GM18519 (cell line): ENCODE measurements at regions not wholly inside any gene's neighbourhood (a gene's known extent, or its start where the extent isn't known, plus 50 kb on each side); places are given as distances from the start of the nearest gene placed in this dataset.

Source experiments
- ATAC-seq: cut with Tn5 transposase; IDR thresholded peaks from one replicate; pipeline ENCODE4 v1.9.1; 2021; ENCODE audit warnings: mild to moderate bottlenecking, moderate library complexity; ENCODE audit not compliant: unreplicated experiment, low FRiP score

- ATAC-seq = no peak
These were observed 291.3 kb upstream of the PHYHIPL start for GRCh38 chr10:58885146-58885545.

- no peak for ATAC-seq
These were observed 290.6 kb upstream of the PHYHIPL start for GRCh38 chr10:58885686-58886345.

GRCh38 chr10:58886406-58886805 lies 290.0 kb upstream of the PHYHIPL start:
- no peak for ATAC-seq

GRCh38 chr10:58887474-58887873 lies 289.0 kb upstream of the PHYHIPL start:
- ATAC-seq = no peak

GRCh38 chr10:58888957-58889356 lies 287.5 kb upstream of the PHYHIPL start:
- ATAC-seq = no peak

- no peak for ATAC-seq
These were observed 284.4 kb upstream of the PHYHIPL start for GRCh38 chr10:58892031-58892531.

GRCh38 chr10:58894929-58895328 lies 281.5 kb upstream of the PHYHIPL start:
- no peak for ATAC-seq

- ATAC-seq = no peak
These were observed 280.2 kb upstream of the PHYHIPL start for GRCh38 chr10:58896229-58896628.

- ATAC-seq = no peak
These were observed 279.2 kb upstream of the PHYHIPL start for GRCh38 chr10:58897236-58897635.

- no peak for ATAC-seq
These were observed 278.7 kb upstream of the PHYHIPL start for GRCh38 chr10:58897708-58898107.

- ATAC-seq = no peak
These were observed 277.4 kb upstream of the PHYHIPL start for GRCh38 chr10:58898854-58899573.

GRCh38 chr10:58901092-58901646 lies 275.3 kb upstream of the PHYHIPL start:
- ATAC-seq = no peak

- no peak for ATAC-seq
These were observed 273.4 kb upstream of the PHYHIPL start for GRCh38 chr10:58903071-58903470.

GRCh38 chr10:58909881-58910280 lies 266.6 kb upstream of the PHYHIPL start:
- ATAC-seq = no peak

- no peak for ATAC-seq
These were observed 262.7 kb upstream of the PHYHIPL start for GRCh38 chr10:58913717-58914116.

- ATAC-seq = no peak
These were observed 257.6 kb upstream of the PHYHIPL start for GRCh38 chr10:58918887-58919286.

- ATAC-seq = no peak
These were observed 256.4 kb upstream of the PHYHIPL start for GRCh38 chr10:58919927-58920654.

- no peak for ATAC-seq
These were observed 255.8 kb upstream of the PHYHIPL start for GRCh38 chr10:58920655-58921003.

GRCh38 chr10:58921421-58921855 lies 255.0 kb upstream of the PHYHIPL start:
- ATAC-seq = no peak

GRCh38 chr10:58925381-58925780 lies 251.1 kb upstream of the PHYHIPL start:
- no peak for ATAC-seq

- no peak for ATAC-seq
These were observed 245.9 kb upstream of the PHYHIPL start for GRCh38 chr10:58930500-58930899.
